ENCODE measurements at regions not wholly inside any gene's neighbourhood (a gene's known extent, or its start where the extent isn't known, plus 50 kb on each side); places are given as distances from the start of the nearest gene placed in this dataset.

GRCh38 chr3:156606729-156607128 lies 51.8 kb upstream of the SSR3 start:
- Histone ChIP-seq H3K4me3 (peak overlapping the region in 6 of 8 donors; percentile 3 to 65 (median 31)), H3K4me1 (peaks cover 0 to 24% (median 16%) of the 10 kb centered on the region in 6 donors), H3K9me3 (no peaks in the 10 kb centered on the region), H3K27me3 (replicated peaks in 1 of 7) (peaks cover 0 to 9% (median 0%) of the 10 kb centered on the region in 7 donors), H3K27ac (peak overlapping the region in 7 of 8 donors; percentile 58 to 83 (median 74)), H3K36me3 (no peaks in the 10 kb centered on the region)
- TF ChIP-seq CTCF (IDR thresholded peaks at IDR 0.05 in 8 of 11, conservative IDR thresholded peaks at IDR 0.05 in 3 of 11): no peak
- no peak for TF ChIP-seq POLR2AphosphoS5 (IDR thresholded peaks at IDR 0.05)
- no peak for TF ChIP-seq POLR2A (IDR thresholded peaks at IDR 0.05)
- intact Hi-C loops (cut with DNase I; ENCODE audit: low total_unique reads): no loop called here
- no peak for DNase-seq
- WGBS, 5 donors: 34 to 58% (median 43%) methylated on average over 4 of the region's 4 CpGs

DNA sequence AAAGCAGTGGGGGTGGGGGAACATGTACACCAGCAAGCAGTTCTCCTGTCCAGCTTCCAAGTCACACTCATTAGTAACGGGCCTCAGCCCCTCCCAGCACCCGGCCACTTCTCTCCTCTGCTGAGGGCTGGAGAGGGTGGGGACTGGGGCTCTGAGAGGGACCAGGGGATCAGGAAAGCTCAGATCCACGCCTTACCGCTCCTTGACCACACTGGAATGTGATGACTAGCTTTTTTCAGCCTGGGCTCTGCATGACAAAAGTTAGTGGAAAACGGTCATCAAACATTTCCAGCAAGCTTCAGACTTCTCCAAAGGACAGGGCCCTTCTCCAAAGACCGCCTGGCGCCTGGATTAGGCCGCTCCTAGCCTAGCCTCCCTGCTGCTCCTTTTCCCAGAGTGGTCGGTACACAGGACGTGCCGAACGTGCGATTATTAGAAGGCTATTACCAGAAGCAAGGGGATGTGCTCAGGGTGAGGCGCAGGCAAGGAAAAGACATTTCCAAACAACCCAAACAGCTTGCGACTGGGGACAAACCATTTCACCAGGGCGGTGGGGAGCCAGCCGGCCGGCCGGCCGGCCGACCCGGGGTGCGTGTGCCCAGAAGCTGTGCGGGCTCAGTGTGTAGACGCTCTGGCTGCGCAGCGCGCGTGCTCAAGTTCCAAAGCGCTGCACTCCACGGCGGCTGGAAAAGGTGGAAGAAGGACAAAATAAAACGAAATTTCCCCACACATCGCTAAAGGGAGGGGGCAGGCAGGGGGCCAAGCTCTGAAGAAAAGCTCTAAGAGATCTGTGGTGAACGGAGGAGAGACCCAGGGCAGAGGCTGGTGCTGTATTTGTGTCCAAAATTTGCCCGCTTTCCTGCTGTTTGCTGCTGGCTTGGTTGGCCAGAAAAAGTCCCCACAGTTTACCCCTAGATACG lies 51.0 kb upstream of the SSR3 start:
- 22 to 43% (median 27%) methylated on average over 37 of the region's 37 CpGs for WGBS, 5 donors
- H3K27ac ChIP-seq: peak overlapping the region in 7 of 8 donors; percentile 58 to 83 (median 74)

GRCh38 chr3:156604642-156605144 lies 49.8 kb upstream of the SSR3 start:
- Histone ChIP-seq H3K4me1 (peaks cover 0 to 24% (median 16%) of the 10 kb centered on the region in 6 donors), H3K27me3 (replicated peaks in 1 of 7) (peaks cover 0 to 9% (median 0%) of the 10 kb centered on the region in 7 donors), H3K27ac (no peak overlapping the region), H3K9me3 (no peaks in the 10 kb centered on the region), H3K36me3 (no peaks in the 10 kb centered on the region), H3K4me3 (no peak overlapping the region)
- intact Hi-C loops (cut with DNase I; ENCODE audit: low total_unique reads): no loop called here
- no peak for TF ChIP-seq POLR2A (IDR thresholded peaks at IDR 0.05)
- no peak for TF ChIP-seq POLR2AphosphoS5 (IDR thresholded peaks at IDR 0.05)
- TF ChIP-seq CTCF (IDR thresholded peaks at IDR 0.05 in 8 of 11, conservative IDR thresholded peaks at IDR 0.05 in 3 of 11): no peak
- DNase-seq: no peak
- 89 to 100% (median 94%) methylated on average over 2 of the region's 2 CpGs for WGBS, 5 donors

More for the DNA sequence above, 51.0 kb upstream of the SSR3 start:
- TF ChIP-seq POLR2A (IDR thresholded peaks at IDR 0.05) (no peak), POLR2AphosphoS5 (IDR thresholded peaks at IDR 0.05) (peak in 2 of 3 donors; percentile 12 to 40)
- Histone ChIP-seq H3K36me3 (no peaks in the 10 kb centered on the region), H3K9me3 (no peaks in the 10 kb centered on the region), H3K4me1 (peaks cover 0 to 24% (median 16%) of the 10 kb centered on the region in 6 donors), H3K27me3 (replicated peaks in 1 of 7) (peaks cover 0 to 9% (median 0%) of the 10 kb centered on the region in 7 donors), H3K4me3 (peak overlapping the region in 6 of 8 donors; percentile 27 to 65 (median 34))
- peak; percentile 79 for DNase-seq
- intact Hi-C loops (cut with DNase I; ENCODE audit: low total_unique reads): no loop called here
